ENCODE measurements at regions not wholly inside any gene's neighbourhood (a gene's known extent, or its start where the extent isn't known, plus 50 kb on each side); places are given as distances from the start of the nearest gene placed in this dataset.

- peak; percentile 60 for DNase-seq (ENCODE audit: extremely low read depth, low read depth)
- no peak for TF ChIP-seq CTCF (IDR thresholded peaks at IDR 0.05; ENCODE audit: low read depth, low read length, missing control alignments)
- H3K4me3 ChIP-seq (replicated peaks; ENCODE audit: low read depth, low read length): no peak overlapping the region
Observed at GRCh38 chr7:84364708-84365107, 170.1 kb upstream of the SEMA3A start.

- TF ChIP-seq CTCF (IDR thresholded peaks at IDR 0.05; ENCODE audit: low read depth, low read length, missing control alignments): no peak
- no peak for DNase-seq (ENCODE audit: extremely low read depth, low read depth)
- H3K4me3 ChIP-seq (replicated peaks; ENCODE audit: low read depth, low read length): no peak overlapping the region
Observed at GRCh38 chr7:84363741-84364140, 169.2 kb upstream of the SEMA3A start.

GRCh38 chr7:84362828-84363227 lies 168.2 kb upstream of the SEMA3A start:
- no peak for DNase-seq (ENCODE audit: extremely low read depth, low read depth)
- H3K4me3 ChIP-seq (replicated peaks; ENCODE audit: low read depth, low read length): no peak overlapping the region
- TF ChIP-seq CTCF (IDR thresholded peaks at IDR 0.05; ENCODE audit: low read depth, low read length, missing control alignments): no peak

- no peak for TF ChIP-seq CTCF (IDR thresholded peaks at IDR 0.05; ENCODE audit: low read depth, low read length, missing control alignments)
- no peak overlapping the region for H3K4me3 ChIP-seq (replicated peaks; ENCODE audit: low read depth, low read length)
Observed at GRCh38 chr7:84362360-84362759, 167.8 kb upstream of the SEMA3A start.

GRCh38 chr7:84354866-84355265 lies 160.3 kb upstream of the SEMA3A start:
- TF ChIP-seq CTCF (IDR thresholded peaks at IDR 0.05; ENCODE audit: low read depth, low read length, missing control alignments): no peak
- no peak for DNase-seq (ENCODE audit: extremely low read depth, low read depth)
- H3K4me3 ChIP-seq (replicated peaks; ENCODE audit: low read depth, low read length): no peak overlapping the region

More at GRCh38 chr7:84362360-84362759, 167.8 kb upstream of the SEMA3A start:
- no peak for DNase-seq (ENCODE audit: extremely low read depth, low read depth)

GRCh38 chr7:84354030-84354429 lies 159.4 kb upstream of the SEMA3A start:
- no peak for TF ChIP-seq CTCF (IDR thresholded peaks at IDR 0.05; ENCODE audit: low read depth, low read length, missing control alignments)
- no peak for DNase-seq (ENCODE audit: extremely low read depth, low read depth)
- H3K4me3 ChIP-seq (replicated peaks; ENCODE audit: low read depth, low read length): no peak overlapping the region

GRCh38 chr7:84339306-84339705 lies 144.7 kb upstream of the SEMA3A start:
- no peak overlapping the region for H3K4me3 ChIP-seq (replicated peaks; ENCODE audit: low read depth, low read length)
- TF ChIP-seq CTCF (IDR thresholded peaks at IDR 0.05; ENCODE audit: low read depth, low read length, missing control alignments): no peak
- no peak for DNase-seq (ENCODE audit: extremely low read depth, low read depth)

Data from HFF-Myc (cell line).